ENCODE measurements at regions not wholly inside any gene's neighbourhood (a gene's known extent, or its start where the extent isn't known, plus 50 kb on each side); places are given as distances from the start of the nearest gene placed in this dataset.

DNA sequence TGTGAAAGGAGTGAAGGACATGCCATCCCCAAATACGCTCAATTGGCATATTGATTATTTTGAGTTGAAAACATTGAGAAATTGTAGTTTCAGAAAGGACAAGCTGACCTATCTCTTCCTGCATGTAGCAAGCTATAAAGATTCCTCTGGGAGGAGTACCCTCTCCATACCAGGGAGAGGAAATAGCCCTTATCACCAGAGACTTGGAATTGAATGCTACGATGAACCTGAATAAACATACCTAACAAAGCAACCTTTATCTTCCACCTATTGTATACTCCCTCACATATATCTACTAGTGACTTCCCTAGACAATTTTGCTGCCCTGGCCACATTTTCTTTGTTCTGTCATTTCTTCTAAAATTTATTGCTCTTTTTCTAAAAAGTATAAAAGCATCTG, 150.2 kb upstream of the EEPD1 start:
- no peak overlapping the region for H3K23ac ChIP-seq (ENCODE audit: insufficient read length, low read depth, low read length)
- H3K4me1 ChIP-seq (ENCODE audit: insufficient read depth, low read length) = no peaks in the 10 kb centered on the region
- H2BK120ac ChIP-seq (ENCODE audit: low read depth, low read length, poor library complexity, severe bottlenecking) = no peak overlapping the region
- no peaks in the 10 kb centered on the region for H4K20me1 ChIP-seq (ENCODE audit: control insufficient read depth, insufficient read depth, insufficient read length)
- H3K36me3 Mint-ChIP-seq (ENCODE audit: insufficient read depth in 1 of 3, low read depth in 3 of 3) = peaks cover 0 to 7% (median 2%) of the 10 kb centered on the region in 3 experiments; a peak in 3 of 7 replicates
- H4K91ac ChIP-seq (ENCODE audit: insufficient read length, low read depth, low read length) = no peak overlapping the region
- no peak overlapping the region for H4K8ac ChIP-seq (replicated peaks; ENCODE audit: insufficient read length, low read depth, low read length)
- no peaks in the 10 kb centered on the region for H3K79me2 ChIP-seq (ENCODE audit: insufficient read depth, low read length)
- no peak overlapping the region for H3K4me3 Mint-ChIP-seq
- H4K5ac ChIP-seq (ENCODE audit: insufficient read length, low read depth, low read length) = no peak overlapping the region
- H3K23me2 ChIP-seq (ENCODE audit: insufficient read length, low read depth, low read length, poor library complexity, severe bottlenecking) = no peaks in the 10 kb centered on the region
- no peak overlapping the region for H3K4ac ChIP-seq (ENCODE audit: low read depth, low read length)
- no peak overlapping the region for H2AFZ ChIP-seq (ENCODE audit: low read length)
- no peak overlapping the region for H3K4me2 ChIP-seq (ENCODE audit: insufficient read depth, insufficient read length, low read length)
- no peak overlapping the region for H2BK15ac ChIP-seq (ENCODE audit: low read depth, low read length)
- DNase-seq = no peak
- no peak overlapping the region for H3K27ac ChIP-seq (ENCODE audit: insufficient read length, low read depth, low read length)
- no peak overlapping the region for H2BK20ac ChIP-seq (ENCODE audit: low read depth, low read length, poor library complexity, severe bottlenecking)
- H3K79me1 ChIP-seq (ENCODE audit: insufficient read depth, low read depth, low read length, poor library complexity, severe bottlenecking) = no peaks in the 10 kb centered on the region
- no peaks in the 10 kb centered on the region for H3K9me3 ChIP-seq (ENCODE audit: control insufficient read depth, low read depth, low read length)
- no peak overlapping the region for H2BK5ac ChIP-seq (ENCODE audit: insufficient read length, low read length)
- H2BK12ac ChIP-seq (ENCODE audit: insufficient read length, low read depth, low read length) = no peak overlapping the region
- H3K27me3 ChIP-seq (ENCODE audit: insufficient read depth, low read length) = no peaks in the 10 kb centered on the region
- H3K14ac ChIP-seq (ENCODE audit: insufficient read depth, low read length) = no peak overlapping the region
- no CpG with 5 or more reads among the region's 2 CpGs for WGBS (ENCODE audit: extremely low coverage, insufficient read length, low lambda C conversion rate)
- no peak overlapping the region for H3K18ac ChIP-seq (ENCODE audit: insufficient read length, low read depth, low read length)
- TF ChIP-seq, protein P1, sequence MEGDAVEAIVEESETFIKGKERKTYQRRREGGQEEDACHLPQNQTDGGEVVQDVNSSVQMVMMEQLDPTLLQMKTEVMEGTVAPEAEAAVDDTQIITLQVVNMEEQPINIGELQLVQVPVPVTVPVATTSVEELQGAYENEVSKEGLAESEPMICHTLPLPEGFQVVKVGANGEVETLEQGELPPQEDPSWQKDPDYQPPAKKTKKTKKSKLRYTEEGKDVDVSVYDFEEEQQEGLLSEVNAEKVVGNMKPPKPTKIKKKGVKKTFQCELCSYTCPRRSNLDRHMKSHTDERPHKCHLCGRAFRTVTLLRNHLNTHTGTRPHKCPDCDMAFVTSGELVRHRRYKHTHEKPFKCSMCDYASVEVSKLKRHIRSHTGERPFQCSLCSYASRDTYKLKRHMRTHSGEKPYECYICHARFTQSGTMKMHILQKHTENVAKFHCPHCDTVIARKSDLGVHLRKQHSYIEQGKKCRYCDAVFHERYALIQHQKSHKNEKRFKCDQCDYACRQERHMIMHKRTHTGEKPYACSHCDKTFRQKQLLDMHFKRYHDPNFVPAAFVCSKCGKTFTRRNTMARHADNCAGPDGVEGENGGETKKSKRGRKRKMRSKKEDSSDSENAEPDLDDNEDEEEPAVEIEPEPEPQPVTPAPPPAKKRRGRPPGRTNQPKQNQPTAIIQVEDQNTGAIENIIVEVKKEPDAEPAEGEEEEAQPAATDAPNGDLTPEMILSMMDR (conservative IDR thresholded peaks at IDR 0.05) = no peak
- peaks cover 3 to 6% of the 10 kb centered on the region in 2 experiments; a peak in 2 of 4 replicates for H3K4me1 Mint-ChIP-seq
- no peak overlapping the region for H3T11ph ChIP-seq (ENCODE audit: low read length)
- no peak overlapping the region for H3K56ac ChIP-seq (ENCODE audit: insufficient read length, low read depth, low read length)
- peaks cover 5 to 9% of the 10 kb centered on the region in 2 experiments; a peak in 4 of 5 replicates for H3K9me3 Mint-ChIP-seq
- no peak overlapping the region for H3K27ac Mint-ChIP-seq
- no peak overlapping the region for H3K9ac ChIP-seq (ENCODE audit: extremely low read depth, insufficient read length, low read length)
- H3K27me3 Mint-ChIP-seq (ENCODE audit: low read depth) = peaks cover 1% of the 10 kb centered on the region; the same call in 1 of the 2 replicates
- H2AK5ac ChIP-seq (ENCODE audit: insufficient read length, low read length) = no peak overlapping the region
